NB4 (cell line): ENCODE measurements at regions not wholly inside any gene's neighbourhood (a gene's known extent, or its start where the extent isn't known, plus 50 kb on each side); places are given as distances from the start of the nearest gene placed in this dataset.

ENCODE experiments used
- CTCF ChIP-seq: IDR thresholded peaks from one replicate; pipeline ENCODE4 v1.5.1; 2012; ENCODE audit warnings: low read depth, low read length
- MAX ChIP-seq: IDR thresholded peaks from 2 replicates; pipeline ENCODE4 v1.6.1; 2011; ENCODE audit warnings: low read depth, low read length

- TF ChIP-seq CTCF (no peak), MAX (no peak)
Observed at GRCh38 chr4:136670265-136670664, 862.0 kb downstream of the PCDH18 start.
